GM21737 (cell line): ENCODE measurements at regions not wholly inside any gene's neighbourhood (a gene's known extent, or its start where the extent isn't known, plus 50 kb on each side); places are given as distances from the start of the nearest gene placed in this dataset.
"Not testable (repeated sequence)": the region's sequence is repeated elsewhere in the genome, so short reads cannot be mapped to it uniquely, and the experiment has no call there.

Experiments
- ATAC-seq: cut with Tn5 transposase; IDR thresholded peaks from one replicate; pipeline ENCODE4 v1.9.1; 2021; ENCODE audit warnings: mild to moderate bottlenecking, moderate library complexity; ENCODE audit not compliant: unreplicated experiment

- ATAC-seq: no peak
These were observed 99.0 kb upstream of the CDYL start for GRCh38 chr6:4677011-4677750.

GRCh38 chr6:4676016-4676415 lies 100.2 kb upstream of the CDYL start:
- no peak for ATAC-seq

GRCh38 chr6:4675121-4675520 lies 101.1 kb upstream of the CDYL start:
- no peak for ATAC-seq

GRCh38 chr6:4673861-4674260 lies 102.3 kb upstream of the CDYL start:
- ATAC-seq: no peak

- ATAC-seq: no peak
These were observed 103.4 kb upstream of the CDYL start for GRCh38 chr6:4672772-4673171.

GRCh38 chr6:4671587-4672115 lies 104.6 kb upstream of the CDYL start:
- ATAC-seq: no peak

GRCh38 chr6:4670824-4671409 lies 105.3 kb upstream of the CDYL start:
- no peak for ATAC-seq

- ATAC-seq: no peak
These were observed 105.9 kb upstream of the CDYL start for GRCh38 chr6:4670290-4670689.

GRCh38 chr6:4668271-4669179 lies 107.7 kb upstream of the CDYL start:
- no peak for ATAC-seq

- ATAC-seq: no peak
These were observed 108.6 kb upstream of the CDYL start for GRCh38 chr6:4667591-4667990.

- no peak for ATAC-seq
These were observed 109.2 kb upstream of the CDYL start for GRCh38 chr6:4666886-4667513.

- no peak for ATAC-seq
These were observed 110.5 kb upstream of the CDYL start for GRCh38 chr6:4665489-4666417.

GRCh38 chr6:4664911-4665310 lies 111.3 kb upstream of the CDYL start:
- ATAC-seq: no peak

- no peak for ATAC-seq
These were observed 112.0 kb upstream of the CDYL start for GRCh38 chr6:4664117-4664626.

GRCh38 chr6:4662886-4663285 lies 113.3 kb upstream of the CDYL start:
- no peak for ATAC-seq

GRCh38 chr6:4661391-4661790 lies 114.8 kb upstream of the CDYL start:
- ATAC-seq: no peak

- no peak for ATAC-seq
These were observed 115.6 kb upstream of the CDYL start for GRCh38 chr6:4660377-4661321.

GRCh38 chr6:4659719-4660118 lies 116.5 kb upstream of the CDYL start:
- ATAC-seq: not testable (repeated sequence)

GRCh38 chr6:4658486-4658885 lies 117.7 kb upstream of the CDYL start:
- no peak for ATAC-seq
